Epithelial cell of esophagus (primary cell): ENCODE measurements at regions not wholly inside any gene's neighbourhood (a gene's known extent, or its start where the extent isn't known, plus 50 kb on each side); places are given as distances from the start of the nearest gene placed in this dataset.

ENCODE experiments used
- DNase-seq: peaks from one replicate; pipeline ENCODE4 v3.0.0; 2010; ENCODE audit warnings: low read depth
- H3K4me3 ChIP-seq: 2 replicates; pipeline ENCODE4 v1.5.1; 2011; ENCODE audit warnings: mild to moderate bottlenecking, low read length, control low read depth
- CTCF ChIP-seq: IDR thresholded peaks from 2 replicates; pipeline ENCODE4 v1.5.1; 2011; ENCODE audit warnings: low read depth, mild to moderate bottlenecking, low read length, control low read depth, inconsistent platforms; ENCODE audit not compliant: insufficient read depth; ENCODE audit errors: missing control alignments

- TF ChIP-seq CTCF = no peak
- no peak overlapping the region for H3K4me3 ChIP-seq
- DNase-seq = no peak
These were observed 199.1 kb upstream of the CXorf66 start for GRCh38 chrX:140164391-140164790.

- TF ChIP-seq CTCF = no peak
- no peak overlapping the region for H3K4me3 ChIP-seq
- no peak for DNase-seq
These were observed 198.2 kb upstream of the CXorf66 start for GRCh38 chrX:140163371-140164159.

GRCh38 chrX:140157611-140158010 lies 192.3 kb upstream of the CXorf66 start:
- no peak for TF ChIP-seq CTCF
- no peak overlapping the region for H3K4me3 ChIP-seq
- DNase-seq = peak; percentile 15

DNA sequence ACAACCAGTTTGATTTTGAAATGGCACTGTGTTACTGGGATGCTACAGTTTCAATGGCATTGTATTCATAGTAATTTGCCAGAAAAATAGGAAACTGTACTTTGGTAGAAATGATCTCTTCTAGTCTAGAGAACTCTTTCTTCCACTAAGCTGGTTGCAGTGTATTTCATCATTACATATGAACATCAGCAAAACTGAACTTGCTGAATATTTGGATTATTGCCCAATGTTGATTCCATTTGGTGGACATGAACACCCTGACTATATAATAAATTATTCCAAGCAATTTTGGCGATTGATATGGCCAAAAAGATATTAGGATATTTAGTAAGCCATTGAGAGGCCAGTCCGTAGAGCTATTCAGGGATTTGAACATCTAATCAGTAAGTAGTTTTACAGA lies 191.8 kb upstream of the CXorf66 start:
- no peak for DNase-seq
- no peak overlapping the region for H3K4me3 ChIP-seq
- no peak for TF ChIP-seq CTCF

DNA sequence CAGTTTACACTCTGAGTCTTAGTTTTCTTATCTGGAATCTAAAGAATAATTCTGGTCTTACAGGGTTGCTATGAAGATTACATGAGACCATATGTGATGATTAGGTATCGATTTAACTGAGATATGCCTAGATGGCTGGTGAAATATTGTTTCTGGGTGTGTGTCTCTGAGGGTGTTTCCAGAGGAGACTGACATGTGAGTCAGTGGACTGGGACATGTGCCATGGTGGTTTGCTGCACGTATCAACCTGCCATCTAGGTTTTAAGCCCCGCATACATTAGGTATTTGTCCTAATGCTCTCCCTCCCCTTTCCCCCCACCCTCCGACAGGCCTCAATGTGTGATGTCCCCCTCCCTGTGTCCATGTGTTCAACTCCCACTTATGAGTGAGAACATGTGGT lies 186.0 kb upstream of the CXorf66 start:
- H3K4me3 ChIP-seq = no peak overlapping the region
- DNase-seq = peak; percentile 75
- no peak for TF ChIP-seq CTCF

GRCh38 chrX:140149761-140150160 lies 184.4 kb upstream of the CXorf66 start:
- no peak for TF ChIP-seq CTCF
- H3K4me3 ChIP-seq = no peak overlapping the region
- no peak for DNase-seq
